GM12878 (cell line): ENCODE measurements at regions not wholly inside any gene's neighbourhood (a gene's known extent, or its start where the extent isn't known, plus 50 kb on each side); places are given as distances from the start of the nearest gene placed in this dataset.

ENCODE experiments used
- BACH1 ChIP-seq: fragments of 450-650 bp; IDR thresholded peaks from 2 replicates; pipeline ENCODE4 v1.6.1; 2017; ENCODE audit warnings: mild to moderate bottlenecking, borderline replicate concordance
- CREB1 ChIP-seq: IDR thresholded peaks from 2 replicates; pipeline ENCODE4 v1.6.1; 2012; ENCODE audit warnings: low read depth, mild to moderate bottlenecking, inconsistent platforms
- MEF2A ChIP-seq: IDR thresholded peaks from 2 replicates; pipeline ENCODE4 v1.6.1; 2011; ENCODE audit warnings: low read depth, mild to moderate bottlenecking, low read length, moderate library complexity; ENCODE audit not compliant: insufficient read depth
- MLLT1 ChIP-seq: fragments of 450-650 bp; IDR thresholded peaks from 2 replicates; pipeline ENCODE4 v1.6.1; 2016; ENCODE audit warnings: mild to moderate bottlenecking
- NBN ChIP-seq: fragments of 450-650 bp; IDR thresholded peaks from 2 replicates; pipeline ENCODE4 v1.6.1; 2016
- ZNF384 ChIP-seq: IDR thresholded peaks from 2 replicates; pipeline ENCODE4 v1.6.1; 2012; ENCODE audit warnings: low read depth, mild to moderate bottlenecking, low read length, improper control_type of control experiment, borderline replicate concordance
- ZNF687 ChIP-seq: fragments of 450-650 bp; IDR thresholded peaks from 2 replicates; pipeline ENCODE4 v1.6.1; 2017; ENCODE audit warnings: mild to moderate bottlenecking, moderate library complexity

GRCh38 chr21:41111681-41112080 lies 56.3 kb upstream of the BACE2 start (continued):
- TF ChIP-seq MLLT1 (no peak), CREB1 (no peak), ZNF687 (no peak), MEF2A (no peak), ZNF384 (no peak), BACH1 (no peak), NBN (no peak)
- TF ChIP-seq, all 136 proteins: peak for 0
